GM18502 (cell line): ENCODE measurements at regions not wholly inside any gene's neighbourhood (a gene's known extent, or its start where the extent isn't known, plus 50 kb on each side); places are given as distances from the start of the nearest gene placed in this dataset.

Source experiments
- ATAC-seq: cut with Tn5 transposase; IDR thresholded peaks from one replicate; pipeline ENCODE4 v1.9.1; 2021; ENCODE audit warnings: mild to moderate bottlenecking; ENCODE audit not compliant: unreplicated experiment, poor library complexity

DNA sequence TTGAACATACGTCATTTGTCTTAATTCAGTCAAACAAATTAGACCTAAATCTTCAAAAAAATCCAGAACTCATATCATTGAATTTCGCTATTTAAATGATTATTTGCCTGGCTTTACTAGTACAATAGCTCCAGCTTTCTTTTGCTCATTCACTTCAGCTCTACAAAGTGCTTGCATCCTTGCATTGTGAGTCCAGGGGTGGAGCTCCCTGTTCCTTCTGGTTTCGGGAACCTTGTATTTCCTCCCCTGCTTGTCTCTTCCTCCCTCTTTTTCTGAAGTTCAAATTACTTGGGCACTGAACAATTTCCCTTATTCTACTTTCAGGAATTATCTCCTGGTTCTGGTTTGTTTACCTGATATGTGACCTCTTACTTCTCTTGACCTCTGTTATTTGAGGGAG, 58.1 kb upstream of the KITLG start:
- ATAC-seq: no peak

GRCh38 chr12:88634008-88634407, 53.7 kb upstream of the KITLG start:
- ATAC-seq: no peak

DNA sequence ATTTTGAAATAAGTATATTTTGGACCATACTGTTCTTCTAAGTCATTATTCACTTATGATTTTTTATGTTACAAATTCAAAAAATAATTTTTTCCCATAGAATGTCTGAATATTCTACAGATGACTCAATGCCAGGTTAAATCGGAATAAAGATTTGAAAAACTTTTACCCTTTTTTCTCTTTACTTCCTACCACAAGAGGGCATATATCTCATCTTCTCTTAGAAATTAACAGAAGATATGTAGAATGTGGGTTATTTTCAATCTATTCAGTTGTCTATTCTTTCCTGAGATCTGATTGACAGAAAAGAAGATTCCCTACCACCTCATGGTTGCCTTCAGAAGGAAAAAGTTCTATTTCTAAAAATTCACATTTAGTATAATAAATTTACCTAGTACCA, 53.0 kb upstream of the KITLG start:
- ATAC-seq: no peak

GRCh38 chr12:88630561-88630960, 50.3 kb upstream of the KITLG start:
- no peak for ATAC-seq
